ENCODE measurements at regions not wholly inside any gene's neighbourhood (a gene's known extent, or its start where the extent isn't known, plus 50 kb on each side); places are given as distances from the start of the nearest gene placed in this dataset.
"Not testable (repeated sequence)": the region's sequence is repeated elsewhere in the genome, so short reads cannot be mapped to it uniquely, and the experiment has no call there.

GRCh38 chr16:88134899-88135682, 183.9 kb downstream of the BANP start:
- TF ChIP-seq CTCF (IDR thresholded peaks at IDR 0.05; ENCODE audit: low read length); EZH2 (IDR thresholded peaks at IDR 0.05; ENCODE audit: borderline replicate concordance, low read length): not testable (repeated sequence)

Measured in OCI-LY1 (cell line).